Hippocampal formation (tissue), 2 donors: ENCODE measurements at regions not wholly inside any gene's neighbourhood (a gene's known extent, or its start where the extent isn't known, plus 50 kb on each side); places are given as distances from the start of the nearest gene placed in this dataset.

Experiments used
- DNase-seq, 2 donors: peaks; one replicate each; lab custom pipeline; 2025; lab: John Stamatoyannopoulos, UW

DNA sequence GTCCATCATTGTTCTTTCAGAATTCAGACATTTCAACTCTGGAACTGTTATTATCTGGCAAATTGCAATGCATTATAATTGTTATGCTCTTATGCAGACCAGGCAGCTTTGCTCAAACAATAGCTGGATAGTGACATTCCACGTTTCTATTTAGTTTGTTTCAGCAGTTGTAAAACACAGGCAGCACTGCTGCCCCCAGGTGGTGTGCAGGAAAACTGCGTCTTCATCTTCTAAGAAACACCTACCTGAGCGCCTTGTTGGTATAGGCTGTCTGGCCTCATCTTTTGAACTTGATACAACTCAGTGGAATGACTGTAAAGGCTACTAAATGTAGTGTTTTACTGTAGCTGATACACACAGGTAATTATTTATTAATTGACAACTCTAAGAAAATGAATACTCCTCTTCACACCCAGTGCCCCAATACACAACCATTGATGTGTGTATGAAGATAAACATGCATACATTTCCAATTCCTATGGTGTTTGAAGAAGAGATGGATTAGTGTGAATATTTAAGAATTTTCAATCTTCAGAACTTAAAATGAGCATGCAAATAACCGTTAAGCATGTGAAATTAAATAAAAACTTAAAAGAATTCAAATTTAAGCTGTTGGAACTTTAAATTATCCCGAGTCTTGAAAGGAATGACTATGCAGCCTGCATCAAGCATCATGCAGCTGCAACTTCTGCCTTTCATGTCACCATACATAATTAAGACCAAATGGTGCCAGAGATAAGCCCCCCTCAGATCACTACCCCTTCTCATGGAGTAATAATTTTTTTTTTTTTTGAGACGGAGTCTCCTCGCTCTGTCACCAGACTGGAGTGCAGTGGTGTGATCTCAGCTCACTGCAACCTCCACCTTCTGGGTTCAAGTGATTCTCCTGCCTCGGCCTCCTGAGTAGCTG is 85.6 kb downstream of the CD8B2 start:
- no peak for DNase-seq

DNA sequence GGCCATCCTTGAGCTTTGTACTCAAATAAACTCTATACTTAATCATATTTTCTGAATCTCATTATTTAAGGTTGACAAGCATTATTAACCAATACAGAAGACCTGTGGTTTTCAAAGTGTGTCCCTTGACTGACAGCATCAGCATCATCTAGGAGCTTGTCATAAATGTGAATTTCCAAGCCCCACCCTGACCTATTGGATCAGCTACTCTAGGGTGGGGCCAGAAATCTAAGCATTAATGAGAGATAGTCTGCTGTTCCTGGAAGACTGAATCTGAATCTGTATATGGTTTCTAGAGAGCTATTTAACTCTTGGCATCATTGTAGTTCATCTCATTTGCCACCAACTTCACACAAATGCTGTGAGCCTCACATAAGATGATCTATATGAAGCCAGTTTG is 86.6 kb downstream of the CD8B2 start:
- no peak for DNase-seq

DNA sequence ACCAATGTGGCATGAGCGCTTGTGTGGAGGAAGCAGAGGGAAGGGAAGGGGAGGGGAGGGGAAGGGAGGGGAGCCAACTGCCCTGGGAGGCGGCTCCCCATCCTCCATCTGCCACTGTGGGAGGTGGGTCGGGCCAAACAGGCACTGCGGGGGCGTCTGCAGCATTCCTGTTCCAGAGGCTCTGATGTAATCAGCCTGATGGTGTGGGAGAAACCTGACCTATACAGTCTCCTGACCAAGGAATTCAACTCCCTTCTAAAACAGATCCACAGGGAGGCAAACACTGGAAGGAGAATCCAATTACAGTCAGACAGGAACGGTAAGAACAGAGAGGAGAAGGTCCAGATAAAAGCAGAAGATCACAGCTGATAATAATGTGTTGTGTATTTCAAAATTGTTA is 88.8 kb downstream of the CD8B2 start:
- no peak for DNase-seq

DNA sequence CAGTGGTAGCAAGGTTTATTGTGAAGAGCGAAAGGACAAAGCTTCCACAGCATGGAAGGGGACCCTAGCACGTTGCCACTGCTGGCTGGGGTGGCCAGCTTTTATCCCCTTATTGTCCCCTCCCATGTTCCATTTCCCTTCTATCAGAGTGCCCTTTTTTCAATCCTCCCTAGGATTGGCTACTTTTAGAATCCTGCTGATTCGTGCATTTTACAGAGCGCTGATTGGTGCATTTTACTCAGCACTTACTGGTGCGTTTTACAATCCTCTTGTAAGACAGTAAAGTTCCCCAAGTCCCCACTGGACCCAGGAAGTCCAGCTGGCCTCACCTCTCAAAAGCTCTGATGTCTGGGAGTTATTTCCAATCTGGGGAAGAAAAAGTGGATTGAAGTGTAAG is 90.1 kb downstream of the CD8B2 start:
- no peak for DNase-seq

DNA sequence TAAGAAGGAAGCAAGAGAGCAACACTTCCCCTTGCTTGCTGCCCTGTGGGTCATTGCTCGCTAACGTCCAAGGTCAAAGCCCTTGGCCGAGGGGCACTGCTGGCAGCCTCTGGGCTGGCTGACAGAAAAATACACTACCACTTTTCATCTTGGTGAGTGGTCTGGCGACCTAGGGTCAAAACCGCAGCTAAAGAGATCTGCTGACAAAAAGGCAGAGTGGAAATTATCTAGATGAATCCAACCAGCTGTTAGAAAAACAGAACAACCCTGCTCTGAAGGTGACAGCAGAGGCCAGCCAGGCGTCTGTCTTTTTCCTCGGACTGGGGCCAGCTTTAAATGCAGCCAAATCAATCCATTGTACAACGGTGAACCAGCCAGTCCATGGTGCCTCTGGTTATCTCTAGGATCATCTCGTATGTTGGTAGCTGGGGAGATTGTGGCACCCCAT is 92.6 kb downstream of the CD8B2 start:
- DNase-seq: no peak

DNA sequence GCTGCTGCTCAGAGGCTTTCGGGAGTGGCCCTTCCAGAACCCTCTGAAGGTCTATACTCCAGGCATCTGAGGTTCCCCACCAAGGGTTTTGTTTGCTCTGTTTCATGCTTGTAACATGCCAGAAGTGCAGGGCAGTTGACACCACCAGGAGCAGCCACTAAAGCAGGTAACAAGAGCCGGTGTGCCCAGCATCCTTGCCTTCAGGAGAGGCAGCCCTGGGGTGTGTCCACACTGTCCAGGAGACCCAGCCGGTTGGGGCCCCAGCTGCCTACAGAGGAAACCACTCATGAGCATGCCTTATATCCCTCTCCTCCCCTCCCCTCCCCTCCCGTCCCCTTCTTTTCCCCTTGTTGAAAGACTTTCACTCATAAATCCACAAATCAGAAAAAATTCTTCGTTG is 93.1 kb downstream of the CD8B2 start:
- DNase-seq: no peak

DNA sequence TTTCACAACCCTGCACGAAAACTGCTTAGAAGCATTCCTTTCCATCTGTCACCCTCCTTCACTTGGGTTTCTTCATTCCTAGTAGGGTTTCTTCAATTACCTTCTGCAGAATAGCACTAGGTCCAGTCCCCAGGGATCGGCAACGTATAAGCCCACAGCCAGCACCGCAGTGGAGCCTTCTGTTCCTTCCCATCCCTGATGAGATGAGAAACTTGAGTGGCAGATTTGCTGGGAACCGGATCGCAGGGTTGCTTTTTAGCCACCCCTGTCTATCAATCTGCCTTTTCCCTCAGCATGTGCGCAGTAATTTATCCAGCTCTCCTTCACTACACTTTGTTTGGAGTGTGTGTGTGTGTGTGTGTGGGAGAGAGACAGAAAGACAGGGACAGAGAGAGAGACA is 94.2 kb downstream of the CD8B2 start:
- no peak for DNase-seq

DNA sequence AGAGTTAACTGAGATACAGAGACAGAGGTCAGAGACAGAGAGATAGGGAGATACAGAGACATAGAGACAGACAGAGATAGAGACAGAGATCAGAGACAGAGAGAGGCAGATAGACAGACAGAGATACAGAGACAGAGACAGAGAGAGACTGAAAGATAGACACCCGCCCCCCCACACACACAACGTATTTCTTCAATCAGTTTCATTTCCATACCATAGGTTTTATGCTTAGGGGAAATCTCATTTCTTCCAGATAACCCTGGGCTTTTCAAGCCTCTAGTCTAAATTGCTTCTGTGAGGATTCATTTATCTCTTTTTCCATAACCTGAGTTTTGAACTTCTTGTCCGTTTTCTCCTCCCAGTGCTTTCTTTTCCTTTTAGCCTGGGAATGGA is 94.6 kb downstream of the CD8B2 start:
- no peak for DNase-seq

DNA sequence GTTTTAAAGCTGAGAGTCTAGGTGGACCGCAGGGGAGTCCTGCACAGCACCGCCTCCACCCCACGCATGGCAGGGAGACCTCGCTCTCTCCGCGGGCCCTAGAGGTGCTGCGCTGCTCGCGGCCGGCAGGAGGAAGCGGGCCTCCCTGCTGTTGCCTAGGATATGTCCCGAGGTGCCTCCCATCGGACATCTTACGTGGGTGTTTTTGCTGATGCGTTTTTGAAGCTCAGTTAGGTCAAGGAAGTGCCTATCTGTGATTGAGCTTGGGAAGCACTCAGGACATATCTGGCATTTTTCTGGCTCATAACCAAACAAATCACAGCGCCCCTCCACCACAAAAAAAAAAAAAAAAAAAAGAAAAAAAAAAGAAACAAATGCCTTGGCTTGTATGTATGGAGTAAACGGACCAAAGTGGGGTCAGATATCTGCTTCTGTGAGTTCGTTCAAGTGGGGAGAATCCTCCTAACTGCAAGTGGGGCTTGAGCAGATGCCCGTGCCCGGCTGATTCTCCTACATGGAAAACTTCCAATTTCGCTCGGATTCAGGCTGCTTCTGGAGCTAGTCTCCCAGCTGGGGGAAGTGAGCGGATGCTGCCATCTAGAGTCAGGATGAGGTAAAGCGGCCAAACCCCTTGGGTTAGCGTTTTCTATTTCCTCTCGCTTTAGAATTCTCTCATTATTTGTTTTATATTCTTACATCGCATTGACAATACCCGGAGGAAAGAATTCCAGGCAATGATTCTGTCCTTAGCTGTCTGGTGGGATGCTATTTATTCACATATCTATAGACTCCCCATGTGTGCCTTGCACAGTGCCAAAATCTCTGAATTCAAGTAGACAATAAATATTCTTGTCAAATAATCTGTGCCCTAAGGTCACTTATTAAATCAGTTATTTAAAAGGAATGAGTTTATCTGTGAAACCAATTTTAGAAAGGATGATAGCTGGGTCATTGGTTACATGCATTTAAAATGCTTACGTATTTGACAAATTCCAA is 95.3 kb downstream of the CD8B2 start:
- peak; percentile 74 to 85 for DNase-seq

DNA sequence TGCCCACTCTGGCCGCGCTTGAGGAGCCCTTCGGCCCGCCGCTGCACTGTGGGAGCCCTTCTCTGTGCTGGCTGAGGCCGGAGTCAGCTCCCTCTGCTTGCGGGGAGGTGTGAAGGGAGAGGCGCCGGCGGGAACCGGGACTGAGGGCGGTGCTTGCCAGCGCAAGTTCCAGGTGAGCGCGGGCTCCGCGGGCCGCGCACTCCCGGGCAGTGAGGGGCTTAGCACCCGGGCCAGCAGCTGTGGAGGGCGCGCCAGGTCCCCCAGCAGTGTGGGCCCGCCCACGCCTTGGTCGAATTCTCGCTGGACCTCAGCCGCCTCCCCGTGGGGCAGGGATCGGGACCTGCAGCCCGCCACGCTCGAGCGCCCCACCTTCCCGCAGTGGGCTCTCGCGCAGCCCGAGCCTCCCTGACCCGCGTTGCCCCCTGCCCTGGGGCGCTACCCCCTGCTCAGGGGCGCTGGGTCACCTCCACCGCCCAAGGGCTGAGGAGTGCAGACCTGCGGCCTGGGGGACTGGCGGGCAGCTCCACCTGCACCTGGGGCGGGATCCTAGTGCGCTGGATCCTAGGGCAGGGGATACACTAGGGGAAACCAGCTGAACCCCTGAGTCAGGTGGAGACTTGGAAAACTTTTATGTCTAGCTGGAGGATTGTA is 97.3 kb downstream of the CD8B2 start:
- no peak for DNase-seq

DNA sequence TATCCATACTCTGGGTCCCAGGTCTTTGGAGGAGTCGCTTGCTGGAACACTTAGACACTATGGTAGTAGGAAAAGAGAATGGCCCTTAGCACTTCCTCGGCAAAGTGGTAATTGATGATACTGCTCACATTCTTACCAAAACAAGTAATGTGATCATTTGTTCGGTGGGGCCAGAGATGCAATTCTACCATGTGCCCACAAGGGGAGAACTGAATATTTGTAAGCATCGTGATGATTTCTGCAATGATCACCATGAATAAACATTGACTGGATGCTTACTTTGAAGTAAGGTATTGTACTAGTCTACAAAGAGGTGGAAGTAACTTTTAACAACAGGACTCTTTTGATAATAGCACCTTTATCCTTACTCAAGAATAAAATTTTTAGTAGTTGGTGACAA is 109.7 kb downstream of the CD8B2 start:
- no peak for DNase-seq

DNA sequence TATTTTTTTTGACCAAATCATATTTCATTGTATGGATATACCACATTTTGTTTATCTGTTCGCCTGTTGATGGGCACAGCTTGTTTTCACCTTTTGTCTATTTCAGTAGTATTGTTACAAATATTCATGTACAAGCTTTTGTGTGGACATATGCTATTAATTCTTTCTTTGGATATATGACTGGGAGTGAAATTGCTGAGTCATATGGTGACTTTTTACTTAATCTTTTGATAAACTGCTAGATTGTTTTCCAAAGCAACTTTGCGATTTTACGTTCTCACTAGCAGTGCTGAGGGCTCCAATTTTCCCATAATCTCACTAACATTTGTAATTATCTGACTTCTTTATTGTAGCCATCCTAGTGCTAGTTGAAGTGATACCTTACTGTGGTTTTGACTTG is 112.4 kb downstream of the CD8B2 start:
- DNase-seq: no peak

DNA sequence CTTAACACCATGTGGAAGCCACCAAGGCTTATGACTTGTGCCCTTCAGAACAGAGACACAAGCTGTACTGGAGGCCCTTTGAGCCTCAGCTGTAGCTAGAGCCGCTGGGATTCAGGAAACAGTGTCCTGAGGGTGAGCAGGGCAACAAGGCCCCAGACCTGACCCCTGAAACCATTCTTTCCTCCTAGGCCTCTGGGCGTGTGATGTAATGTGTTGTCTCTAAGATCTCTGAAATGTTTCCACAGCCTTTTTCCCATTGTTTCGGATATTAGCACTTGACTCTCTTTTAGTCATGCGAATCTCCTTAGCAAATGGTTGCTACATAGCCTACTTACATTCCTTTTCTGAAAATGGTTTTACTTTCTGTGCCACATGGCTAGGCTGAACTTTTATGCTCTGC is 114.9 kb downstream of the CD8B2 start:
- DNase-seq: no peak

DNA sequence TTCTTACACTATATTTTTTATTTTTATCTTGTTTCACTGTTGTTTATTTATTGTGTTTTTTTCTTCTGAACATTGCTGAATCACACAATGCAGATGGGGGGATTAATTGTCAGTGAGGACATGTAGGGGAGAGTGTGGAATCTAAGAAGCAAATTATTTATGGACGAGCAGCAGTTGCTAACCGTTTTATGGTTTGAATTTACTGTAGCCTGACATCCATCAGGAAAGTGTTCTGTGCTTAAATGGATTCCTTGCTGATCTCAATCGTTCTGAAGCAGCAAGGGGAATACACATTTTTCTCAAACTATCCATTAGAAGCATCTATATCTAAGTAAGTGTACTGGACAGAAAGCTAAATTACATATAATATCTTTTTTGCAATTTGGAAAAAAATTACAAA is 119.5 kb downstream of the CD8B2 start:
- DNase-seq: no peak

DNA sequence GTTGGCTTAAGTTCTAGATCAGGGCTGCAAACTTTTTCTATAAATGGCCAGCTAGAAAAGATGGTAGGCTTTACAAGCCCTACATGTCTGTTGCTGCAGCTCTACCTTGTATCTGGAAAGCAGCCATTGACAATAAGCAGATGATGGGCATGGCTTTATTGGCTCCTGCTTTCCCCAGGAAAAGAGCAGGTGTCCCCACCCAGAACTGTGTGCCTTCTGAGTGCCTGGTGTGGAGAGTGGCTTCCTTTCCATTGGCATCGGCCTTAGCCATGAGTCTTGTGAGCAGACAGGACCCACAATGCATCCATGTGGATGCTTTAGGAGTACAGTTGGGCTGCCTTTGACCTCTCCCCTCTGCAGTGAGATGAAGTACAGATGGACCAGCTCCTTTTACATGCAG is 120.2 kb downstream of the CD8B2 start:
- DNase-seq: no peak

DNA sequence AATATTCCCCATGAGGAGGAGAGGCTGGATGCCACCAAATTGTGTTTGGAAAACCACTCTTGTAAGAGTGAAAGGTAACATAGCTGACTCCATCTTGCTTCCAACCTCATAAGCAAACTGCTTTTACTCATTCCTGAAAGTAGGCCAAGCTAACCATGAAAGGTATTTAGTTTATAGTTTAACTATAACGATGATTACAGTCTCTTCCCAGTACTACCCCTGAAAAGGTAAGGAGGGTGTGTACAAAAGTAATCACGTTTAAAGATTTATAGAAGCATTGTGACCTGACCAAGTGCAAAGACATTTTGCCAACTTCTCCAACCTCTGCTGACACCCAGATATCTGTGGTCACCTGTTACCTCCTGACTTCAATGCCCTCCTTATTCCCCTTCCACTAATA is 122.6 kb downstream of the CD8B2 start:
- DNase-seq: no peak

DNA sequence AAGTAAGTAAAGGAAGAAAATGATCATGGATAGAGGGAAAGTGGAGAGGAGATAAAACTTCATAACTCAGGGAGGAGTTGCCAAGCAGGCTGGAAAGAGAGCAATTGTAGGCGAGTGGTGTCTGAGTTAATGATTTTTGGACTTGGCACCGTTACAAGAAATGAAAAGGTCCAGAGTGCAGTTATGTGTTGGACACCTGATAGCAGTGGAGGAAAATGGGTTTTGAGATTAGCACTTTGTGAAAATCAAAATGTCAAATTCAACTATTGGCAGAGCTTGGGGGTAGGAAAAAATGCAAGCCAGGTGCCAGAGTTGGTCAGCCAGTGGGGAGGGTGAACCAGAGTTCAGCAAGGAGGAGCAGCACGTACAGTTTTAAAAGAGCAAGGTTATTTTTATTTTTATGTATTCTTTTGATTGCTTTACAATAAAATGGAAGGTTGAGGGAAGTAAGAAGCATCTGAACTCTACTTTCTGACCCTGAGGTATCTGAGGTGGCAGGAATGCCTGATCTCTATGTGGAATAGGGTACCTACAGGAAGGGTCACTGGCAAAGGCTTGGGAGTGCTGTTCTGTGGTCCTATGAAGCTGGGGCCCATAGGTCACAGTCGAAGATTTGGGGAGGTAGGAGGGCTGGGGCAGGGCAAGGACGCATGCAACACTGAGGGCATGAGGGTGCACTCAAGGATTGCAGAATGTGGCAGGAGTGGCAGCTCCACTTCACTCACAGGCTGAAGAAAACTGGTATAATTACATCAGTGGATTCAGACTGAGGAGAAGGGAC is 127.5 kb downstream of the CD8B2 start:
- DNase-seq: no peak

DNA sequence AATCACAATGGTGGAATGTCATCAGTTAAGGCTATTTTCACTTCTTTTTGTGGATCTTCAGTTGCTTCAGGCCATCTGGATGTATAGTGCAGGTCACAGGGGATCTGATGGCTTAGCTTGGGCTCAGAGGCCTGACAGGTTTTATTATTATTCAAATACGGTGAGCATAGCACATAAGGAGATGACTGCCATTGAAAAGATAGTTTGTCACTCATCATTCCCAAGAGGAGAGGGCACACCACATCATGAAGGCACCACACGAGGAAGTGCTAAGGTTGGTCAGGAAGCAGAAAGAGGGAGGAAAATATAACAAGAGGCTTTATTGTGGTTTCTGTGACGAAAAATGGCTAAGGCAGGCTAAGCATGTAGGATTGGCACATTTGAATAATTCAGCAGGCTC is 131.4 kb downstream of the CD8B2 start:
- no peak for DNase-seq

DNA sequence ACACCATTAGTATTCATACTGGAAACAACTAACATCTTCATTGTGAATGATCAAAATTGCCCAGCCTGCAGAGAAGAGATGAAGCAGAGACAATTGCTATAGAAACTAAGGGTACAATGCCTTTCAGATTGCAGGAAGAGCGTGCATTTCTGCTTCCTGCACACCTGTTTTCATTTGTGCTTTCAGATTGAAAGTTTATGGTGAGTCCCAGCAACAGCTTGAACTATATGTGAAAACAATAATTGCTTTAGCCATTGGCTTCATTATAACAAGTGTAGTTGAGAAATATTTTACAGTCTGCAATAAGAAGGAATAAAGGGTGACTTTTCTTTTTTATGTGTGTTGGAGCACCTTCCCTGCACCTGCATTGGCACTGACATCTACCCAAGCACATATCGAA is 136.3 kb downstream of the CD8B2 start:
- DNase-seq: no peak

DNA sequence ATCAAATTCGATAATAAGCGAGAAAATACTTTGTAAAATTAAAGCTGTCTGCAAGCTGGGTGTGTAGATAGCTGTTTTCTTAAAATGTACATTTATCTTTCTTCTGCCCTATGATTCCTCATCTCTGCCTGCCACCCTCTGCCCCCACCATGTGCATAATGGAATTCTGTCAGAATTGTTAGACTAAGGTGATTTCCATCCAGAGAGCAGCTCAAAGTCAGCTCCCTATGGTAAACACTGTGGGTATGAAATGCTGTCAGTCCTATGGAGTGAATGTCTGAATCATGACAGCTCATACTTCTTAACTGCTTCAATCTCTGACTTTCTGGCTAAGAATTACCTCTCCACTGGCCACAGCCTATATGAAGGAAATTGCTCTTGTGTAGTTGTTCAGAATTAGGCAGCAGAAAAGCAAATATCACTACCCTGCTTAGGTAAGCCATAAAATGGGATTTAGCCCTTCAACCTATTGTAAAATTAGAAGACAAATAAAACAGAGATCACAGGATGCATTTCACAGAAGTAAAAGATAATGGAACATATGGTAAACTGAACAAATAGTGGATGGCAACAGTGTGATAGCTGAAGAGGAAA is 137.7 kb downstream of the CD8B2 start:
- DNase-seq: no peak

DNA sequence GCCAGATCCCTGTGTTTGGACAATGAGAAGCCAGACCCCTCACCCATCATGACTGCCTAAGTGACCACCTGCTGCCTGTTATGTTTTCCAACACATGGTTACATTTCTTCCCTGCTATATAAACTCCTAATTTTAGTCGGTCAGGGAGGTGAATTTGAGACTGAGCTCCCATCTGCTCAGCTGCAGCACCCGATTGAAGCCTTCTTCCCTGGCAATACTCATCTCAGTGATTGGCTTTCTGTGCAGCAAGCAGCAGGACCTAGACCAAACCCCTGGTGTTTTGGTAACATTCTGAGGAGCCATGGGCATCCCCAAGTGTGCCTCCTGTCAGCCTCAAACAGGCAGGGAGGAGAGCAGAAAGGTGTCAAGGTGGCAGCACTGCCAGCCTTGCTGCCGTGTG is 141.2 kb downstream of the CD8B2 start:
- no peak for DNase-seq
